ENCODE measurements at regions not wholly inside any gene's neighbourhood (a gene's known extent, or its start where the extent isn't known, plus 50 kb on each side); places are given as distances from the start of the nearest gene placed in this dataset.

GRCh38 chr1:200334661-200335256 is 75.1 kb downstream of the ZNF281 start:
- Histone ChIP-seq H3K27me3 (replicated peaks in 1 of 4; ENCODE audit: control extremely low read depth in 1 of 4, control insufficient read depth in 3 of 4, insufficient read depth in 4 of 4, low read length in 3 of 4) (no peaks in the 10 kb centered on the region), H3K27ac (ENCODE audit: low read length in 2 of 2) (no peak overlapping the region), H3K79me2 (ENCODE audit: control insufficient read depth, insufficient read depth, low read length) (no peaks in the 10 kb centered on the region), H3K4me2 (replicated peaks; ENCODE audit: low read depth, low read length, poor library complexity, severe bottlenecking) (no peak overlapping the region), H3K4me1 (ENCODE audit: control insufficient read depth in 2 of 2, insufficient read depth in 2 of 2, low read length in 2 of 2) (peaks cover 22 to 26% of the 10 kb centered on the region in 2 donors), H3K9me3 (ENCODE audit: control extremely low read depth in 1 of 3, control insufficient read depth in 2 of 3, insufficient read depth in 1 of 3, low read length in 2 of 3) (no peaks in the 10 kb centered on the region), H2AFZ (ENCODE audit: insufficient read depth, low read depth, low read length, poor library complexity, severe bottlenecking) (no peak overlapping the region), H3K9ac (ENCODE audit: low read length) (no peak overlapping the region), H3K36me3 (replicated peaks in 1 of 2; ENCODE audit: control extremely low read depth in 1 of 2, control insufficient read depth in 1 of 2, extremely low read depth in 1 of 2, insufficient read depth in 2 of 2, low read length in 1 of 2) (no peaks in the 10 kb centered on the region), H3K4me3 (ENCODE audit: control extremely low read depth in 1 of 5, extremely low read depth in 1 of 5, insufficient read depth in 1 of 5, low read depth in 2 of 5, low read length in 4 of 5) (no peak overlapping the region), H4K20me1 (ENCODE audit: control insufficient read depth, insufficient read depth, low read length, poor library complexity, severe bottlenecking) (no peaks in the 10 kb centered on the region)
- H3K27ac Mint-ChIP-seq, result peak overlapping the region; percentile 67
- TF ChIP-seq EZH2 (IDR thresholded peaks at IDR 0.05; ENCODE audit: borderline replicate concordance, insufficient read depth, low read depth, low read length, poor library complexity, severe bottlenecking) (no peak), CTCF (IDR thresholded peaks at IDR 0.05) (no peak)
- ChIA-PET CTCF (no interaction called here), POLR2A (no interaction called here)
- ATAC-seq (ENCODE audit: low read depth), result peak; percentile 50
- no peak overlapping the region for H3K4me3 Mint-ChIP-seq
- intact Hi-C loops (cut with micrococcal nuclease), result no loop called here
- WGBS (ENCODE audit: insufficient coverage), result no CpG with 5 or more reads among the region's 2 CpGs
- no peak for DNase-seq
- no peaks in the 10 kb centered on the region for H3K27me3 Mint-ChIP-seq
- no peaks in the 10 kb centered on the region for H3K9me3 Mint-ChIP-seq (ENCODE audit: insufficient read depth)
- peaks cover 34% of the 10 kb centered on the region for H3K4me1 Mint-ChIP-seq

- Mint-ChIP-seq H3K9me3 (ENCODE audit: insufficient read depth) (no peaks in the 10 kb centered on the region), H3K27ac (no peak overlapping the region), H3K4me1 (peaks cover 27% of the 10 kb centered on the region), H3K27me3 (no peaks in the 10 kb centered on the region), H3K4me3 (no peak overlapping the region)
- Histone ChIP-seq H3K27me3 (replicated peaks in 1 of 4; ENCODE audit: control extremely low read depth in 1 of 4, control insufficient read depth in 3 of 4, insufficient read depth in 4 of 4, low read length in 3 of 4) (no peaks in the 10 kb centered on the region), H2AFZ (ENCODE audit: insufficient read depth, low read depth, low read length, poor library complexity, severe bottlenecking) (no peak overlapping the region), H3K4me1 (ENCODE audit: control insufficient read depth in 2 of 2, insufficient read depth in 2 of 2, low read length in 2 of 2) (peaks cover 17 to 21% of the 10 kb centered on the region in 2 donors), H3K36me3 (replicated peaks in 1 of 2; ENCODE audit: control extremely low read depth in 1 of 2, control insufficient read depth in 1 of 2, extremely low read depth in 1 of 2, insufficient read depth in 2 of 2, low read length in 1 of 2) (no peaks in the 10 kb centered on the region), H3K9ac (ENCODE audit: low read length) (no peak overlapping the region), H3K4me2 (replicated peaks; ENCODE audit: low read depth, low read length, poor library complexity, severe bottlenecking) (no peak overlapping the region), H3K4me3 (ENCODE audit: control extremely low read depth in 1 of 5, extremely low read depth in 1 of 5, insufficient read depth in 1 of 5, low read depth in 2 of 5, low read length in 4 of 5) (no peak overlapping the region), H3K79me2 (ENCODE audit: control insufficient read depth, insufficient read depth, low read length) (no peaks in the 10 kb centered on the region), H3K27ac (ENCODE audit: low read length in 2 of 2) (no peak overlapping the region), H3K9me3 (ENCODE audit: control extremely low read depth in 1 of 3, control insufficient read depth in 2 of 3, insufficient read depth in 1 of 3, low read length in 2 of 3) (no peaks in the 10 kb centered on the region), H4K20me1 (ENCODE audit: control insufficient read depth, insufficient read depth, low read length, poor library complexity, severe bottlenecking) (no peaks in the 10 kb centered on the region)
- CTCF ChIA-PET, result interaction anchor here (0.9 kb wide), 1 partner anchor 26 kb away, joined by 3 read pairs; no protein-coding TSS in a partner anchor
- 96% methylated on average over 6 of the region's 7 CpGs for WGBS (ENCODE audit: insufficient coverage)
- POLR2A ChIA-PET, result no interaction called here
- ATAC-seq (ENCODE audit: low read depth) (no peak), DNase-seq (no peak)
- no peak for TF ChIP-seq CTCF (IDR thresholded peaks at IDR 0.05)
- no peak for TF ChIP-seq EZH2 (IDR thresholded peaks at IDR 0.05; ENCODE audit: borderline replicate concordance, insufficient read depth, low read depth, low read length, poor library complexity, severe bottlenecking)
- intact Hi-C loops (cut with micrococcal nuclease), result no loop called here
These were observed 76.5 kb downstream of the ZNF281 start for GRCh38 chr1:200333329-200333728.
